ENCODE measurements at regions not wholly inside any gene's neighbourhood (a gene's known extent, or its start where the extent isn't known, plus 50 kb on each side); places are given as distances from the start of the nearest gene placed in this dataset.
"Not testable (repeated sequence)": the region's sequence is repeated elsewhere in the genome, so short reads cannot be mapped to it uniquely, and the experiment has no call there.

DNA sequence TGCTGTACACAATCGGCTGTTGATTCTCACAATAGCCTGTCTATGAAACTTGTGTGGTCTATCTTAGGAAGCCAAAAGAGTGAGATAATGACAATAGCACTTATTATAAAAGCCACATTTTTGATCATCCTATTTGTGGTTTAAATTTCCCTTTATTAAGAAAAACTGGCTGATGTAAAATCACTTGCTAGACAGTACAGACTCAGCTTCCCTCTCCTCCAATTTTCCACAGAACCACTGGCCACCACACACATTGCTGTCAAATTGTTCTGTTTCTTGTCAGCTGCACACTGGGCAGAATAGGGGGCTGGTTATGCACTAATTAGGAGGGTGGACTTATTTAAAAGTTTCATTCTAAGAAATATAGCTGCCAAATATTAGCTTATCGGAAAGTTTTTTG, 425.9 kb downstream of the EPHA3 start:
- no peak for FAIRE-seq

DNA sequence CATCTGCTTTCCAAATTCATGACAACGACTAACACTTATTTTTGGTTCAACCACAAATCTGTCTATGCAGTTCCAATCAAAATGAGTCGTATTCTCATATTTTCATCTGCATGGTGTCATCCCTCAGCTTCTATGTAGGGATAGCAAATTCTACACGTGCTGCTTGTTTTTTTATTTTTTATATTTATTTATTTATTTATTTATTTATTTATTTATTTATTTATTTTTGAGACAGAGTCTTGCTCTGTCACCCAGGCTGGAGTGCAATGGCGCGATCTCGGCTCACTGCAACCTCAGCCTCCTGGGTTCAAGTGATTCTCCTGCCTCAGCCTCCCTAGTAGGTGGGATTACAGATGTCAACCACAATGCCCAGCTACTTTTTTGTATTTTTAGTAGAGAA, 447.2 kb downstream of the EPHA3 start:
- not testable (repeated sequence) for FAIRE-seq

DNA sequence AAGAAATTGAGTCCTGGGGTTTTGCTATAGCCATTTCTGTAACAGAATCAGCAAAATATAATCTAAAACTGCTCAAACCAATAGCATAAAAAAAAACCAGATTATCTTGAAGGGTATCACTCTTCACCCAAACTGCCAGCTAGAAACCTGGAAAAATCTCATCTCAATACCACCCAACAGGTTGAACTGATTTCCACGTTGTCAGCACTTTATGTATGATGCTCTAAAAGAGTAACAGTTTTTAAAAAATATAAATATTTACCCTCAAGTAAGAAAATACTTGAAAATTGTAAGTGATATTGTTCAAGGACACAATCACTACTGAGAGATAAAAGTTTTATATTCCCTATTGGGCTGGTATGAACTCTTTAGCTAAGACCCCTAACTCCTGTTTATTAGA, 451.3 kb downstream of the EPHA3 start:
- FAIRE-seq, result no peak

DNA sequence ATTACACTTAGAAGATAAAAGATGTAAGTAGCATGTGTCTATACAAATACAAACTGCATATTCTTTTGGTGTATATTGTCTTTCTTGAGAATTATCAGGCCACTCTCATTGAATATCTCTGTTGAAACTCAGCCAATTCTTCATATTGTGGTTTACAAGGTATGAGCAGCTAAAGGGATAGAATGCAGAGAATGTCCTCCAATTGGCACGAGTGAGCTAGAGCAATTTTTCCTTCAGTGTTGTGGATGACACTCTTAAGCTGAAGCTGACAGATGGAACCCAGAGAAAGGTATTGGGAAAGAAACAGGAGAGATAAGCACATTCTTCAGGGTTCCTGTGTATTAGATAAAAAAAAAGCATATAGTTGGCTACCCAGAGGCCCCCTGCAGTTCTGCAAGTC, 453.1 kb downstream of the EPHA3 start:
- FAIRE-seq, result no peak

DNA sequence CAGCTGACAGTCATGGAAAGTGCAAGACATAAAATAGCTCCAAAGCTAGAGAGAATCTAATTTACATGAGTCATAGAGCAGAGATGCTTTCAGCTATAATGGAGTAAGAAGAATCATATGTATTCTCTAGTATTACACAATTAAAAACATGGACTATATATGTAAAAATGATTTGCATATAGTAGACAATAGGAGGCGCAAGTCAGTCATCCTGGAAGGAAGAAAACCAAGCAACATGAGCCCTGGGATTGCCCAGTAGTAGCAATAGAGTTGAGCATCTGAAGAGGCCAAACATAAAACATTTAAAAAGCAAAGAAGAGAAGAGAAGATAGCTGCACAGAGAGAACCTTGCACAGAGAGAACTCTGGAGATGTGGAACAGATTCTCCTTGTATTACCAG, 455.0 kb downstream of the EPHA3 start:
- no peak for FAIRE-seq

DNA sequence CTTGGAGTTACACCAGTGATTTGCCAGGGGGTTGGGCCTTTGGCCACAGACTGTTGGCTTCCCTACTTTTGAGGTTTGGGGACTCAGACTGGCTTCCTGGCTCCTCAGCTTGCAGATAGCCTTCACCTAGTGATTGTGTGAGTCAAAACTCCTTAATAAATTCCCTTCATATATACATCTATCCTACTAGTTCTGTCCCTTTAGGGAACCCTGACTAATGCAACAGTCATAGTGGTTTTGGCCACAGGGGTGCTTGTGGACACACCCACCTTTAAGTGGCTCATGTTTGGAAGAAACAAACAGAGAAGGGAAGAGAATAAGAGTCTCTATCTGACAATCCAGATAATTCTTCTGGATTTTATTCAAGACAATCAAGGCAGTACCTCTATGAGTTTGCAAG, 457.7 kb downstream of the EPHA3 start:
- no peak for FAIRE-seq

DNA sequence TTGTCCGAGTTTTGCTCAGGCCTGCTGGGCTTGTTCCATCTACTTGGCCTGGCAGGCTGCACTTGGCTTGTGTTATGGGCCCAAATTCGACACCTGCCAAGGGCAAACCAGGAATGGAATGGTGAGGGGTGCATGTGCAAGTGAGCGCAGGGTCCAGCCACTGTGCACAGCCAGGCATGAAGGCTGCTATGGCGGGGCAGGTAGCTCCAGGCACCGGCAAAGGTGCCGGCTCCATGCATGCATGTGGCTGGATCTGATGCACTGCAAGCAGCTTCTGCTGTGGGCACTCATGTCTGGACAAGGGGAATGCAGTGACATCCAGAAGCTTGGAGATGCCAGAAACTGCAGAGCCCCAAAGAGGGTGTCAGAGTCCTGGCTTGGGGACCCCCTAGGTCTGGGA, 463.0 kb downstream of the EPHA3 start:
- no peak for FAIRE-seq

DNA sequence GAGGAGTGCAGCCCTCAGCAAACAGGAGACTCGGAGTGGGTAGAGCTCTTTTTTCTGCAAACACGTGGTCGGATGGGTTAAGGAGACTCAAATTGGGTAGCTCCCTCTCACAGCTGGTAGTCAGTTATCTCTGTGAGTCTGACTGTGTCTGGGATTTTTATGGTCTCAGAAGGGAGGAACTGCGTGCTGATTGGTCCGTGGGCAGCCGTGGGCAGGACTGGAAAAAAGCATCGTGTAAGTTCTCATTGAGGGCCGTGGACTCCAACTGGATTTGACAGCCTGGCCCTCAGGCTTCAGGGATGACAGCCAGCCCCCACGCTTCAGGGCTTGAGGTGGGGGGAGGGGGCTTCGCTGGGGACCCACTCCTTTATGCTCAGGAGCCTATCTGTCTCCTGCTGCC, 463.9 kb downstream of the EPHA3 start:
- FAIRE-seq, result no peak

DNA sequence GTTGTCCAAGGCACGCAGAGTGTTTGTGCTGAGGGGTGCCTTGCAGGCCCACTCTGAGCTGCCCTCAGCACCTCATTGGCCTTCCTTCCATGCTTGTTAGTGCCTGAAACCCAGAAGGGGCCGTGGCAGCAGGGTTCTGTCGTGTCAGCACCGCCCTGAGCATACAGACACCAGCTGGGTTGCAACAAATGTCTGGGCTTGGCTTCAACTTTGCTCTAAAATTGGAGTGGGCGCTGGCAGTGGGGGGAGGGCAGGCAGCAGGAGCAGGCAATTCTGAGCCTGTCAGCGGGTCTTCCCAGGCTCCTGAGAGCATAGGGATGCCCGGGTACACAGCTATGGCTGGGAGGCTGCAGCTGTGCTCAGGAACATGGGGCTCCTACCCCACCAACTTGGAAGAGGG, 464.3 kb downstream of the EPHA3 start:
- no peak for FAIRE-seq

DNA sequence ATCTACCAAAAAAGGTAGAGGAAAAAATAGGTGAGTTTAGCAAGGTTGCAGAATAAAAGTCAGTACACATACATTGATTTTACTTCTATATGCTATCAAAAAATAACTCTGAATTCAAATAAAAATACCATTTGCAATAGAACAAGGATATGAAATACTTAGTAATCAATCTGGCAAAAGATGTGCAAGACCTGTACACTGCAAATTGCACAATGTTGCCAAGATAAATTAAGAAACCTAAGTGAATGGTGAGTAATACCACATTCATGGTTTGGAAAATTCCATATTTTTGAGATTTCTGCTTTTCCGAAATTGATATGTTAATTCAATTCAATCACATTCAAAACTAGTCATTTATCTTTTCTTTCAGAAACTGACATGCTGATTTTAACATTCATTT, 464.8 kb downstream of the EPHA3 start:
- FAIRE-seq, result no peak

DNA sequence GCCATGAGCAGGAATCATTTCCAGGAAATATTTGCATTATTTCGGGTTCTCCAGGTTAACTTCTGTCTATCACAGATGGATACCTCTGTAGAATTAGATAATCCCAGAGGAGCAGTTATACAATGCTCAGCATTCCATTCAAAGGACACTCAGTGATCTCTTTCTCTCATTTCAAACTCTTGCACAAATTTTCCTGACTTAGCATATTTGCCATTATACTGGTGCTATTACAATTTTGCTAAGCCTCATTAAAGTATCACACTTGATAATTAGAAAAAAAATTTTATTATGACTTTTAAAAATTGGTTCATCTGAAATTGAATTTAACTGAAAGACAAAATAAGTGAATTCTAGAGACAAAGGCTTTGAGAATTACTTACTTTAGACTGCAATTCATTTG, 469.0 kb downstream of the EPHA3 start:
- FAIRE-seq, result no peak

DNA sequence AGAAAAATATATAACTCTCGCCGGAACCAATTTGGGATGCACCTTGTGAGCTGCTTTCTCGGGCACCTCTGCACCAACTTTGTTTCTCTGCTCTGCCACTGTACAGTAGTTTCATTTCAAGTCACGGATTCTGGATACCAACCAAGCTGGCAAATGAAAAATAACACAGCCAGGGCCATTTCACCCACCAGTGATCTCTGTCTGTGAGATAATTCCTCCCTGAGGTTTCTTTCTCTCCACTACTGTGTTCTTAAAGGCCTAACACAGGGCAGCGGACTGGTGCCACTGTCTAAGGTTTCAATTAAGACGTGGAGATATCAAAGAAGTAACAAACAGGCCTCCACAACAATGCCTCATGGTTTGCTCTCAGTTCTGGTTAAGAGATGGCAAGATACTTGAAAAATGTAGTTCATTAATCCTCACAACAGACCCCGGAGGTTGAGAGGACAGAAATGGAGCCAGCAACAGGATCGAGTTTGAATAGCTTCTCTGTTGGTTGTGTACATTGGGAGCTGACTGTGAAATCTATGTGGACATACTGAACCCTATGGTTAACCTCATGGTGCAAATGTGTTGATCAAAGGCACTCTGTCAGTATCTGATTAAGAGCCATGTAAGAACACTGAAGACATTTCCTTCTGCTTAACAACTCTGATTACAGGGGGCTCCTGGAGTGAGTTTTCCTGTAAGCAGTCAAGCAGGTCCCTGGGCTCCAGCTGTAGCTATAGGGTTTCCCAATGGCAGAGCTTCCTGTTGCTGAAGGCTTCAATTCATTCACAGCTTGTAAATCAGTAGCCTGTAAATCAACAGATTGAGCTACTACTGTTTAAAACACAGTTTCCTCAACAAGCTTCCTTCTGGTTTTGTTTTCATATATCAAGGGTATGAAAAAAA, 470.5 kb downstream of the EPHA3 start:
- FAIRE-seq, result no peak

DNA sequence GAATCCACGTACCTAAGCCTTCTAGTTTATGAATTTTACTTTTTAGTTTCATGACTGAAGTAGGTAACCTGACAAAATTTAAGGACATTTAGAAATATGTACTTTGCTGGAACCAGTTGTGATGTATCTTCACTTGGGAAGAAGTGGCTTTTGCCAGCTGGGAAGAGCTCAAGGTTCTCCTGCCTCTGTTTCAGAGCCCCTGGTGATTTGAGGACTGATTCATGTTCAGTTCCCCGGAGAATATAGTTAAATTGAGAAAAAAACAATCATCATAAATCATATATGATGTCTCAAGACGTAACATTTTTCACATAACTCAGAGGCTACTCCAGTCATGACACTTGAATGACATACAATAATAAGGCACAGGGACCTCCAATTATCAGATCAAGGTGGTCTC, 473.4 kb downstream of the EPHA3 start:
- FAIRE-seq, result no peak

DNA sequence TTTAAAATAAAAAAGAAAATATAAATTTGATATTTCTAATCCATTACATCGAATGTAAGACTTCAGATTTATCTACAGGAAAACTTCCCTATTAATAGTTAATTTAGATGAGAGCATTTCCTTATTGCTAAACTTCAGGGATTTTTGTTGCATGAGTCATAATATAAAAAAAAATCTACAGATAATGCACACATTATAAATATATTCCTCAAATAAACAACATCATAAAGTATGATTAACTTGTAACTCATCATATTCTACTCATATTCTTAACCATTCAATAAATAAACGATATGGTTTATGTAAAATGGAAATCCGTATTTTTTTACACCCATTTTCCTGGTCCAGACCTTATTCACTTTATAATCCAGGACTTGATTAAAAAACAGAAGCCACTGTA, 477.0 kb downstream of the EPHA3 start:
- FAIRE-seq, result no peak

DNA sequence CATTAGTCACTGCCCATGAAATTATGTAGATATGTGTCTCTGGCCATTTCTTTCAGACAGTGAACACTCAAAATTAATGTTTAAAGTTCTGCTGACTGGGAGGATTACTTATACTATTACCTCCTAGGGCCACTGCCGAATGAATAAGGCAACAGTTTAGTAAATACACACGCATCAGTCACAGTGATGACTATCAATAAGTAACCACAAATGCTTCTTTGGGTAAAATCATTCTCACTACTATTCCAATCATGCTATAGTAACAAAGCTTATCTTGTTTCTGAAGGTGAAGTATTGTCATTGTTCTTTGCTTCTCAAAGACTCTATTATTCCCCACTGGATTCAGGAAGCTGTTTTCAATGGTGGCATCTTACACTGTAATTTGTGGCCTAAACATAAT, 478.8 kb downstream of the EPHA3 start:
- no peak for FAIRE-seq

DNA sequence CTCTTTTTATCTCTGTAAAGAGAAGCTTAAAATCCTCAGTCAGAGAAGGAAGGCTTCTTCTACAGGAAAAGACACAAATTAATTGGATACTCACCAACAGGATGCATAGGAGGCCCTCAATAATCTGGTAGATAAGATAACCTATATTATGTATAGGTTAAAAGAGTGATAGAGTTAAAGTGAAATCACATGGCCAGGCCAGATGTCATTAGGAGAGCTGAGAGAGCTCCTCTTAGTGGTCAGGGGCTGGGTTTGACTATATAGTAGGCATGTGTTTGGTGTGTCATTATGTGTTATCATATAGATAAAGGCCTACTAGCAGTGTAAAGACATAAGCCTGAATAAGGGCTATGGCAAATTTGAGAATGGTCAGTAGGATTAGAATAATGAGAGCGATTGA, 479.3 kb downstream of the EPHA3 start:
- FAIRE-seq, result no peak

DNA sequence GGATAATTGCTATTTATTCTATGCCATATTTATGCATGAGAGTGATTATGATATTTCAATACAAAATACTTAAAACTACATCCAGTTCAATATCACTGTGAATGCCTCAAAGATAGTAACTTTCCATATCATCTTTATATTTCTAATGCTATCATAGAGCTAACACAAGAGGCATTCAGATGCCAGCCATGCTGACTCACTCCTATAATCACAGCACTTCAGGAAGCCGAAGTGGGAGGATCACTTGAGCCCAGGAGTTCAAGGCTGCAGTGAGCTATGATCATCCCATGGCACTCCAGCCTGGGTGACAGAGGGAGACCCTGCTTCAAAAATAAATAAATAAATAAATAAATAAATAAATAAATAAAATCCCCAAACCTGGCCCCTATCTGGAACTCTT, 498.7 kb downstream of the EPHA3 start:
- FAIRE-seq, result no peak

DNA sequence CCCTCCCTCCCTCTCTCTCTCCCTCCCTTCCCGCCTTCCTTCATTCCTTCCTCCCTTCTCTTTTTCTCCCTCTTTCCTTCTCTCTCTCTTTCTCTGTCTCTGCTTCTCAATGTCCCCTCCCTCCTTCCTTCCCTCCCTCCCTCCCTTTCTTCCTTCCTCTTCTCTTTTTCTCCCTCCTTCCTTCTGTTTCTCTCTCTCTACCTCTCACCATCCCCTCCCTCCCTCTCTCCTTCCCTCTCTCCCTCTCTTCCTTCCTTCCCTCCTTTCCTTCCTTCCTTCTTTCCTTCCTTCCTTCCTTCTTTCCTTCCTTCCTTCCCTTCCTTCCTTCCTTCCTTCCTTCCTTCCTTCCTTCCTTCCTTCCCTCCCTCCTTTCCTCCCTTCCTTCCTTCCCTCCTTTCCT, 504.6 kb downstream of the EPHA3 start:
- no peak for FAIRE-seq

DNA sequence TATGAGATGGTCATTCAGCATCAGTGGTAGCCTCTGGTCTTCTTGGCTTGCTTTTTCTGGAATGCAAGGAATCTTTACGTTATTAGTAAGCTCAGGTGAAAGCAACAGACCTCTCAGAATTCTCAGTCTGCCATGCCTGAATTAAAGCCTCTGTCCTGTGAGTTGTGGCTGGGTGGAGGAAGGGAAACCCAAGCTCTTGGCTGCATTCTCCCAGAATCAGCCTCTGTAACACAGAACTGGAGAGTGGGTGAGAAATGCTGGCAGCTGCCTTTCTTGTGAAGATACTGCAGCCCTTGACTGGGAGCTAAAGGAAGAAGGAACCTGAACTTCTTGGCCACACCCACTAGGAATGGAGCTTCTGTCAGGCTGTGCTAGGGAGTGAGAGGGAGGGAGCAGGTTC, 505.8 kb downstream of the EPHA3 start:
- FAIRE-seq, result no peak

DNA sequence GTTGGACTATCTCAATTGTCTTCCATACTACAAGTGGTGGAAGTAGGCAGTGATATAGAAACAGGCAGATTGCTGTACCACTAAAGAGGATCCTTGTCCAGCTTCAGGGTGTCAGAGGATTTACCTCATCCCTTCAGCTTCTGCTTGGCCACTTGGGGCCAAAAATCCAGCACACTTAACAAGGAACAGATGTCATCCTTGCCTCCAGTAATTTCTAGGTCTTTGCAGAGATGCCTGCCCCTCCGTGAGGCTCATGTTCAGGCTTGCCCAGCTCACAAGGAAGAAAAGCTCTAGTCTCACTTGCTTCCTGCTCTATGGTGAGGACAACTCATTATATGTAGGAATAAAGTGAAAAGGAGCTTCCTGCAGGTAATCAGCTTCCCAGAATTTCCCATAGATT, 510.3 kb downstream of the EPHA3 start:
- FAIRE-seq, result no peak

DNA sequence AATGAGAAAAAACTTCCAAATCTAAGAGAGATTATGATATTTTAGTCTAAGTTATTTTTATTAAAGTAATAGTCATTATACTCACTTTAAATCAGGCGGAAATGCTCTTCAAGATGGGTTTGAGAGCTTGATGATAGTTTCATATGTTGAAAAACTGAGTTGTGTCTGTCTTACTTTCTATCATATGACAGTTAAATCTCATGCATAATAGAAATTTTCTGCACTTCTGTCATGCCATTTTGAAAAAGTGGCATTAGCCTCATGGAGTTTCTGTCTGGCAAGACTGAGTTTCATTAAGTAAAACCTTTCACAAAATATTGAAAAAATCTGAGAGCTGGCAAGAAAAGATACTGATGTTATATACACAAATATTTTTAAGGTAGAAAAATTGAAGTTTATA, 511.8 kb downstream of the EPHA3 start:
- FAIRE-seq, result no peak

DNA sequence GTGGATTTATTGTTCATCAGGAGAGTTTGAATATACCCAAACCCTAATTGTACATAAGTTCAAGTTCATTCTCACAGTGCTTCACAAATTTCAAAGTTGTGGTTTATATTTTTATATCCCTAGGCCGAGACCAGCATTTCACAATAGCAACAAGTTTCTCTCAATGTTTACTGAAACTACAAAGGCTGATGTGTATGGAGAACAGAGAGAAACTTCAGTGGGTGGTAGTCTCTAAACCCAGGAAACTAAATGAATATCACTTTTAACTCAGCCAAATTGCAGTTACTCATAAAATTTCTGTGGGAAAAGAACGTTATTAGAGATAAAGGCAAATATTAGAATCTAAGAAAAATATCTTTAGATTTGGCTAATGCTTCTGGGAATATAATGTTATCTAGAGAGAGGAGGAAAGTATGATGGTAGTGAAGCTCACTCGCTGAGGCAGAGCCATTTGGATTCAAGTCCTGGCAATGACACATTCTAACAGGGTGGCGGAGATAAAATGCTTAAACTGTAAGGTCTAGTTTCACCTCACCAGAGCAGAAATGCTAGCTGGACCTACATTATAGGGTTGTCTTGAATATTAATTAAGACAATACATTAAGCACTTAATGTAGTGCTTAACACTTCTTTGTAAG, 514.8 kb downstream of the EPHA3 start:
- no peak for FAIRE-seq

DNA sequence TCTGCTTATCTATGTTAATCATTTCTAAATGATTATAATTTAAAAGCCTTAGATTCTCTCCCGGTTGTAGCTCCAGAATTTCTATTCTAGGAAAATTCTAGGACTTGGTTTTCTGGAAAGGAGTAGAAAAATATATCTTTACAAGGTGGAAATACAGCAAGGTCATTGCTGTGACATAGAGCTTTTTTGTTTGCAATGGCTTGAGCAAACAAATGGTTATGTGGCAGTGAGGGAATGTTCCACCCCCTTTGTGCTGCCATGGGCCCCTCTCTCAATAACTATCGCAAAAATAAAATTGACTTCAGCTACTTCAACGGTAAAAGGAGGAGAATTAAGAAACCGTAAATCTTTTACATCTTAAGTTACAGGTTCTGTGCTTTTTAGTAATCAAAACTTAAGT, 517.1 kb downstream of the EPHA3 start:
- FAIRE-seq, result no peak

DNA sequence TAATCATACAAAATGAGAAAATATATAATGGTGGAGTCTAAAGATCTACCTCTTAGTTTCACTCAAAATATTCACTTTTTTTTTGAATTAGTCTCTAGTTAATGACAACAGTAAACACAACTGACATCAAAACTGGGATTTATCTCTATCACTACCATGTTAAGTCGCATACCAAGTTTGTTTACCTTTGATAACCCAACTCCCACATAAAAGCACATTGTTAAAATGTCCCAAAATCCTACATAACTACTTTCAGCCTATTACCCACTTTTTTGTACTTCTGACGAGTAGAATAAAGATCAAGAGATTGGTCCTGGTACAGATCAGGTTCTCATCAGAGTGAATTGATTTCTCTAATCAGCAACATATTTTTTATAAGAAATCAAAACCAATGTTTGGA, 518.5 kb downstream of the EPHA3 start:
- no peak for FAIRE-seq
